SK-N-SH (cell line): ENCODE measurements at regions not wholly inside any gene's neighbourhood (a gene's known extent, or its start where the extent isn't known, plus 50 kb on each side); places are given as distances from the start of the nearest gene placed in this dataset.

ENCODE experiments used
- CTCF ChIP-seq: fragments of 200-600 bp; sonication (generic); IDR thresholded peaks from 2 replicates; pipeline ENCODE4 v1.6.1; 2017; ENCODE audit warnings: antibody characterized with exemption, mild to moderate bottlenecking, moderate library complexity
- EP300 ChIP-seq, 2 experiments: IDR thresholded peaks; 2 replicates each; pipeline versions ENCODE4 v1.4.0 to v1.6.1; 2012; ENCODE audit warnings: borderline replicate concordance in 1 of 2, low read depth in 1 of 2, low read length in 1 of 2
- POLR2AphosphoS5 ChIP-seq: IDR thresholded peaks from 2 replicates; pipeline ENCODE4 v1.6.1; 2012; ENCODE audit warnings: low read depth, low read length
- SIN3A ChIP-seq: IDR thresholded peaks from 2 replicates; pipeline ENCODE4 v1.6.1; 2012; ENCODE audit warnings: low read depth, mild to moderate bottlenecking, low read length, moderate library complexity, borderline replicate concordance
- USF1 ChIP-seq: IDR thresholded peaks from 2 replicates; pipeline ENCODE4 v1.4.0; 2012; ENCODE audit warnings: low read depth, borderline replicate concordance
- TF ChIP-seq, protein P1 (sequence below): IDR thresholded peaks from 2 replicates; pipeline ENCODE4 v1.4.0; 2012; ENCODE audit warnings: low read depth

DNA sequence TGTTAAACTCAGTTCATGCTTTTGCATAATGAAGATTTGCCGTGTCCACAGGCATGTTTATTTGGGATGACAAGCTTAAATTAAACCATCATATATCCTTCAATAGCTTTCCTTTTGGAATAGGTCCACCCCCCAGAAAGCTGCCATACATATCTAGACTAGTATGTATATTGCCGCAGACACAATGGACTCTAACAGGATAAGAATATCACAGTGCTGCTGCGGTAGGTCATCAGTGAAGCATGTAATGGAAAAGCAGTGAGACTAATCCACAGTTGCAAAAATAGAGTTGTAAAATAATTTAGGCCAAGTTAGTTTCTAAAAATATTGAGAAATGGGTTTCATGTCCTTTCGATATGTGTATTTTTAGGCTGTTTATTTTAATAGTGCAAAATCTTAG, 819.9 kb upstream of the DPPA4 start:
- TF ChIP-seq, protein P1, sequence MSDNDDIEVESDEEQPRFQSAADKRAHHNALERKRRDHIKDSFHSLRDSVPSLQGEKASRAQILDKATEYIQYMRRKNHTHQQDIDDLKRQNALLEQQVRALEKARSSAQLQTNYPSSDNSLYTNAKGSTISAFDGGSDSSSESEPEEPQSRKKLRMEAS = no peak
- TF ChIP-seq CTCF (no peak), POLR2AphosphoS5 (no peak), SIN3A (no peak), EP300 (IDR thresholded peaks at IDR 0.05; ENCODE audit: borderline replicate concordance in 1 of 2, low read depth in 1 of 2, low read length in 1 of 2) (no peak), USF1 (no peak)
